ENCODE measurements at regions not wholly inside any gene's neighbourhood (a gene's known extent, or its start where the extent isn't known, plus 50 kb on each side); places are given as distances from the start of the nearest gene placed in this dataset.

DNA sequence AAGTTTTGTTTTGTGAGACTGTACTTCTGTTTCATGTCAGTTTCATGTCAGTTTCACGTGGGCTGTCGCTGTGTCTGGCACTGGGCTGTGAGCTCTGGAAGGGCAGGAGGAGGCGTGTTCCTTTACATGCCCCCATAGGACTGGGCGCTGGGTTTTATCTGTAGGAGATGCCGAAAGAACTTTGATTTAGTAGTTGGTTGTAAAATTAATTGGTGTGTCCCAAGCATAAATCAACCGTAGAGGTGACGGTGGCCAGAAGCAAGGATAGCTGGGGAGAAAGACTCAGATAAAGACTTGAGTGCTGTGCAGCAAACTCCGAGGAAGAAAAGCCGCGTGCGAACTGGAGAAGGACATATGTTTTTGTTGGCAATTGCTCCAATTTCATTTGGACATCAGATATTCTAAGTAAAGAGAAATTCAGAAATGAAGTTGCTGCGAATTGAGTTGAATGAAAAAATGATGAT is 182.5 kb downstream of the VRK1 start:
- no peak for TF ChIP-seq POLR2A (IDR thresholded peaks at IDR 0.05)
- TF ChIP-seq CTCF (IDR thresholded peaks at IDR 0.05) = no peak
